GM18502 (cell line): ENCODE measurements at regions not wholly inside any gene's neighbourhood (a gene's known extent, or its start where the extent isn't known, plus 50 kb on each side); places are given as distances from the start of the nearest gene placed in this dataset.

Experiments
- ATAC-seq: cut with Tn5 transposase; IDR thresholded peaks from one replicate; pipeline ENCODE4 v1.9.1; 2021; ENCODE audit warnings: mild to moderate bottlenecking; ENCODE audit not compliant: unreplicated experiment, poor library complexity

- ATAC-seq, result no peak
Measured at GRCh38 chr15:62618432-62618831, 424.1 kb upstream of the TPM1 start.

- ATAC-seq, result no peak
Measured at GRCh38 chr15:62618846-62619504, 423.6 kb upstream of the TPM1 start.

- ATAC-seq, result no peak
Measured at GRCh38 chr15:62619526-62619925, 423.0 kb upstream of the TPM1 start.

GRCh38 chr15:62622775-62623174 is 419.8 kb upstream of the TPM1 start:
- ATAC-seq, result no peak

- peak; percentile 71 for ATAC-seq
Measured at GRCh38 chr15:62624547-62625378, 417.8 kb upstream of the TPM1 start.

GRCh38 chr15:62625429-62626033 is 417.0 kb upstream of the TPM1 start:
- no peak for ATAC-seq

- no peak for ATAC-seq
Measured at GRCh38 chr15:62626903-62627302, 415.6 kb upstream of the TPM1 start.

- ATAC-seq, result no peak
Measured at GRCh38 chr15:62631076-62631724, 411.3 kb upstream of the TPM1 start.

GRCh38 chr15:62636823-62637573 is 405.5 kb upstream of the TPM1 start:
- ATAC-seq, result no peak

GRCh38 chr15:62637574-62637897 is 405.0 kb upstream of the TPM1 start:
- no peak for ATAC-seq

- ATAC-seq, result no peak
Measured at GRCh38 chr15:62637950-62638619, 404.5 kb upstream of the TPM1 start.

- ATAC-seq, result no peak
Measured at GRCh38 chr15:62639432-62639831, 403.1 kb upstream of the TPM1 start.

- no peak for ATAC-seq
Measured at GRCh38 chr15:62639906-62640605, 402.5 kb upstream of the TPM1 start.

GRCh38 chr15:62641825-62642224 is 400.7 kb upstream of the TPM1 start:
- ATAC-seq, result no peak

- no peak for ATAC-seq
Measured at GRCh38 chr15:62643572-62643971, 399.0 kb upstream of the TPM1 start.

- no peak for ATAC-seq
Measured at GRCh38 chr15:62644216-62644888, 398.2 kb upstream of the TPM1 start.

GRCh38 chr15:62644889-62645742 is 397.4 kb upstream of the TPM1 start:
- ATAC-seq, result no peak
